ENCODE measurements at regions not wholly inside any gene's neighbourhood (a gene's known extent, or its start where the extent isn't known, plus 50 kb on each side); places are given as distances from the start of the nearest gene placed in this dataset.
A peak's percentile ranks its signal among the peaks of the same experiment; 100 is the strongest.

- TF ChIP-seq CTCF (conservative IDR thresholded peaks at IDR 0.05; ENCODE audit: control insufficient read depth, insufficient read depth, low read depth, low read length) = no peak
- DNase-seq (ENCODE audit: low read depth) = peak; percentile 97
- H3K4me3 ChIP-seq (ENCODE audit: control insufficient read depth, low read depth, low read length) = no peak overlapping the region
These were observed 225.2 kb downstream of the GAS1 start for GRCh38 chr9:86721843-86722705.

GRCh38 chr9:86721226-86721781 is 226.0 kb downstream of the GAS1 start:
- DNase-seq (ENCODE audit: low read depth) = peak; percentile 86
- TF ChIP-seq CTCF (conservative IDR thresholded peaks at IDR 0.05; ENCODE audit: control insufficient read depth, insufficient read depth, low read depth, low read length) = no peak
- no peak overlapping the region for H3K4me3 ChIP-seq (ENCODE audit: control insufficient read depth, low read depth, low read length)

- no peak for TF ChIP-seq CTCF (conservative IDR thresholded peaks at IDR 0.05; ENCODE audit: control insufficient read depth, insufficient read depth, low read depth, low read length)
- no peak for DNase-seq (ENCODE audit: low read depth)
- no peak overlapping the region for H3K4me3 ChIP-seq (ENCODE audit: control insufficient read depth, low read depth, low read length)
These were observed 226.6 kb downstream of the GAS1 start for GRCh38 chr9:86720639-86721225.

GRCh38 chr9:86718388-86719049 is 228.8 kb downstream of the GAS1 start:
- TF ChIP-seq CTCF (conservative IDR thresholded peaks at IDR 0.05; ENCODE audit: control insufficient read depth, insufficient read depth, low read depth, low read length) = no peak
- DNase-seq (ENCODE audit: low read depth) = peak; percentile 9
- no peak overlapping the region for H3K4me3 ChIP-seq (ENCODE audit: control insufficient read depth, low read depth, low read length)

- DNase-seq (ENCODE audit: low read depth) = peak; percentile 49
- no peak overlapping the region for H3K4me3 ChIP-seq (ENCODE audit: control insufficient read depth, low read depth, low read length)
- no peak for TF ChIP-seq CTCF (conservative IDR thresholded peaks at IDR 0.05; ENCODE audit: control insufficient read depth, insufficient read depth, low read depth, low read length)
These were observed 230.9 kb downstream of the GAS1 start for GRCh38 chr9:86716326-86716922.

- DNase-seq (ENCODE audit: low read depth) = peak; percentile 97
- H3K4me3 ChIP-seq (ENCODE audit: control insufficient read depth, low read depth, low read length) = no peak overlapping the region
- TF ChIP-seq CTCF (conservative IDR thresholded peaks at IDR 0.05; ENCODE audit: control insufficient read depth, insufficient read depth, low read depth, low read length) = no peak
These were observed 232.3 kb downstream of the GAS1 start for GRCh38 chr9:86714999-86715398.
